HG03432 (cell line): ENCODE measurements at regions not wholly inside any gene's neighbourhood (a gene's known extent, or its start where the extent isn't known, plus 50 kb on each side); places are given as distances from the start of the nearest gene placed in this dataset.

Source experiments
- ATAC-seq: cut with Tn5 transposase; IDR thresholded peaks from one replicate; pipeline ENCODE4 v1.9.1; 2021; ENCODE audit warnings: mild to moderate bottlenecking, moderate library complexity; ENCODE audit not compliant: unreplicated experiment

GRCh38 chr2:104289651-104290565 lies 564.0 kb upstream of the POU3F3 start:
- no peak for ATAC-seq

GRCh38 chr2:104290566-104290891 lies 563.4 kb upstream of the POU3F3 start:
- no peak for ATAC-seq

GRCh38 chr2:104312684-104313083 lies 541.2 kb upstream of the POU3F3 start:
- no peak for ATAC-seq

GRCh38 chr2:104318001-104318665 lies 535.8 kb upstream of the POU3F3 start:
- no peak for ATAC-seq

DNA sequence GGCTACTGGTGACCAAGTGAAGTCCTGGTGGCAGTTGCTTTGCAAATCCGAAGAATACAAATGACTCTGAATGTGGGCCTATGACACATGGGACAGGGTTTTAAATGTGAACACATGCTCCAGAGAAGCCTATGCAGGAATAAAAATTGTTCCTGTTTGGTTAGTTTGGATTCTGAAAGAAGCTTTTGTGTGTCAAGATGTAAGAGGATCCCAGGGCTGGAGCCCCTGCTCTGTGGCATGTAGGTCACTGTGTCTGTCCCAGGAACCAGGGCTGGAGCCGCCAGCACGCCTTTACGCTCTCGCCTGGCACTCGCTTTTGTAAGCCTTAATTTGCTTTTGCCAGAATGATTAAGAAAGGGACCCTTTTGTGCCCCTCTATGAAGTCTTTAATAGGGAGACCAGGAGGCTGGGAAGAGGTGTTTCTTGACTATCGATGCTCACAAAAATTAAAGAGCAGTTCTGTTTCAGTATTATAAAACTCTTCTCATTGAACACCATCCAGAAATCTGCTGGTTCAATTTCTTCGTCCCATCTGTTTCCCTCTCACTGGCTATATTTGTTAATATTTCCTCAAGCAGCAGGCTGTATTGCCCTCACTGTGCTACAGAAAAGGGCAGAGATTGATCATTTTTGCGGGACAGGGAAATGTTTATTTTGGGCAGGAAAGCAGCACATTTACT lies 532.7 kb upstream of the POU3F3 start:
- ATAC-seq = no peak

- no peak for ATAC-seq
Measured at GRCh38 chr2:104321796-104322349, 532.0 kb upstream of the POU3F3 start.

GRCh38 chr2:104332731-104333130 lies 521.2 kb upstream of the POU3F3 start:
- no peak for ATAC-seq

- ATAC-seq = no peak
Measured at GRCh38 chr2:104337869-104338268, 516.0 kb upstream of the POU3F3 start.

DNA sequence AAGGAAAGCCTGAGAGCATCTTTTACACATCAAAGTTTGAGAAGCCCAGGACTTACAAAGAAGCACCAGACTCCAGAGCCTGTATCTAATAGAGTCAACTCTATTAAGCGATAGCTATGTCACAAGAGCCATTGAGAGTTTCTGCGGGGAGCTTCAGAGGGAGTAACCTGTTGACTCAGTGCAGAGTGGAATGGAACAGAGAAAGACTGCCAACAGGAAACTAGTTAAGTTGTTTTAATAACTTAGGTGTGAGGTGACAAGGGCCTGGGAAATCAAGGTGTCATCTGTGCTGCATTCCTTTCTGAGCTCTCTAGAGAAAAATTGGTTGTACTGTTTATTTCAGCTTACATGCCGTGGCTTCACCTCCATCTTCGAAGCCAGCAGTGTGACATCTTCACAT lies 513.8 kb upstream of the POU3F3 start:
- no peak for ATAC-seq

GRCh38 chr2:104340879-104341828 lies 512.8 kb upstream of the POU3F3 start:
- ATAC-seq = no peak

DNA sequence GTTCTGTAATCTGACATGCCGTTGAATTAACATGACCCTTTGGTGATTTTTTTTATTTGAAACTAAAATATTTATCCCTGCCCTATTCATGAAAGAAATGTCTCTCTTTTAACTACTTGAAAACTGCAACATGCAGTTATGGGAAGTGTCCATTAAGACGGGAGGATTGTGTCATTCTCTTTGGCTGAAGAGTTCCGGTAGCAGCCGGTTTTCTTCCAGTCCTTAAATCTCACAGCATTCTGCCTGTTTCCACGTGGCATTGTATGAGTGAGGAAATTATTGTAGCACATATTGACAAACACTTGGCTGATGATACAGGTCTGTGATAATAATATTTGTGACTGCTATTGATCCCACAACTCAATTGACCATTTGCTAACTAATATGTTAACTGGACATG lies 509.6 kb upstream of the POU3F3 start:
- no peak for ATAC-seq

GRCh38 chr2:104344985-104345384 lies 508.9 kb upstream of the POU3F3 start:
- no peak for ATAC-seq

GRCh38 chr2:104358122-104358521 lies 495.8 kb upstream of the POU3F3 start:
- no peak for ATAC-seq

DNA sequence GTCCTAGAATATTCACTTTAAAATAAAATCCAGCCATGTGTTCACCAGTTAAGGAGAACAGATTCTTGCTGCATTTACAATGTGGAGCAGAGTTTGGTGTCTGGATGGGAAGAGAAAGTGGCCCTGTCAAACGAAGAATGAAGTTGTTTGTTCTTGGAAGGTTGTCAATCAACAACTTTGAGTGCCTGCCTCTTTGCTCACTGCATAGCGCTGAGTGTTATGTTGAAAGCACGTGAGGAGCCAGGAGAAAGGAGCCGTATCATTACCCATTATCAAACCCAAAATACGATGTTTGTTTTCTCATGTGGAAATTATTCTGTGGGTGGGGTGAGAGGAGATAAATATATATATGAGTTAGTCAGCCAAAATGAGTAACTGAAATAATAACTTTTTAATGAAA lies 492.5 kb upstream of the POU3F3 start:
- no peak for ATAC-seq

GRCh38 chr2:104368089-104368488 lies 485.8 kb upstream of the POU3F3 start:
- no peak for ATAC-seq

DNA sequence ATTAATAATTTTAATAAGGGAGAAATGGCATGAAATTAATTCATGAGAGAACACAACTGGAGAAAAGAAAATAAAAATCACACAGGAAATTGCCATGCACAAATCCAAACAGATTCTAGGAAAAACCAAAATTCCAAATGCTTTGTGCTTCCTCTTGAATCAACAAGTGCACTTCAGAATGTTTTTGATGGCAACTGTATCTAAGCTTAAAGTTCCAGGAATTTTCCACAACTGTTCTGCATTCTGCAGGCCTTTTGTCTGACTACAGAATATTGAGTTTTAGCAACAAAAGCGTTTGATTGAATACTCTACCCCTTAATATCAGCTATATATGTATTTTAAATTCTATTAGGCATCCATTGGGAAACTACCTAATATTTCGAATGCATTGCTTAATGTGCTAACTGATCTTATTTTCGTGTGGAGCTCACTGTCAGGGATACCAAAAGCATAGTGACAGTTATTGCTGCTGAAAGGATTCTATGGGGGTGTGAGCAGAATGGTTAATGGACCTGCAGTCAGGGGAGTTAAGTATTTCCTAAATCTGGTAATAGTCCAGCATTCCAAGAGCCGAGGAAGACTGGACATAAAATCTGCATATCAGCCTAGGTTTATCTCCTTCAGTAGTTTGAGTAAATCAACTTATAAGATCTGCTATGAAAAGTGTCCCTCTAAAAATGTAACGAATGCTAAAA lies 482.7 kb upstream of the POU3F3 start:
- ATAC-seq = no peak

- no peak for ATAC-seq
Measured at GRCh38 chr2:104375206-104375605, 478.7 kb upstream of the POU3F3 start.

- ATAC-seq = peak; percentile 84
Measured at GRCh38 chr2:104378853-104379374, 475.0 kb upstream of the POU3F3 start.

GRCh38 chr2:104384961-104385360 lies 469.0 kb upstream of the POU3F3 start:
- no peak for ATAC-seq

DNA sequence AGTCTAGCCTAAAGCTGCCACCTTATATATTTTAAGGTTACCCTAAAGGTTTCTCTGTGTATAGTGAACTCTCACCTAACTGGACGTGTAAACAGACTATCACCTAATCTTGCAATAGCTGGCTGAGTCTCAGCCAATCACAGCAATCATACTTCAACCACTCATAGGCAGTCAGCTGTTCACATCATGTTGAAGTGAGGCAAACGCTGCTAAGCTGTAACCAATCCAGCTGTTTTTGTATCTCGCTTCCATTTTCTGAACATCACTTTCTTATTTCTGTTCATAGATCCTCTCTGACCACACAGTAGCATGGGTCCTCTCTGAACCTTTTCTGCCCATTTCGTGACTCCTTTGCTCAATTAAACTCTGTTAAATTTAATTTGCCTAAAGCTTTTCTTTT lies 468.2 kb upstream of the POU3F3 start:
- ATAC-seq = no peak
